ENCODE measurements at regions not wholly inside any gene's neighbourhood (a gene's known extent, or its start where the extent isn't known, plus 50 kb on each side); places are given as distances from the start of the nearest gene placed in this dataset.

DNA sequence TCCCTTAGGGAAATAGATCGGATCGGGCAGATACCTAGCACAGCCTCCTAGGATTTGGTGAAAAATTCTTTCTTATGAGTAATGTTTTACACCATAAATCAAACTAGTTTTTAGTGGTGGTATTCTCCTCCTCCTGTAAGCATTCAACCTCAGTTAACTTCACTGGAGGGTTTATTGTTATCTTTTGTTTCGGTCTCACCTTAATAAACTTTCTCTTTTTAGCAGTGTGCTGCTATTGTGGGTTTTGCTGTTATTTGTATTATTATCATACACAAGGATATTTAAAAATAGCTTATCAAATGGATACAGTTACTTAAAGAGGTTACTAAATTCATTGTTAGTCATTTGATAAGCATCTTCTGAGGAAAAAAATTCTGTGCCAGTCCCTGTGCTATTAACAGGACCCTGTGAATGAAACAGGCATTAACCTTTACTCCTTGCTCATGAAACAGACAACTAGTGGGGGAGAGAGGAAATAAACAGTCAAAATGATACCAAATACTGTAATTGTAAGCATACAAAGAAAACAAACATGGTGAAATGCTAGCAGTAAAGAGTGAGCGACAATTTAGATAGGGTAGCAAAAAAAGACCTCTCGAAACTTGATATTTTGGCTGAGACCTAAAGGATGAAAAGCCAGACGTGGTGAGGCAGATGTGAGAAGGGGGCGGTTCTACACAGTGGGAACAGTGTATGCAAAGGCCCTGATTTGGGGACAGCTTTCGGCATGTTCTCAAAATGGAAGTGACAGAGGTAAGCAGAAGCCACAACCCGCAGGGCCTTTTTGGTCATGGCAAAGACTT is 178.7 kb upstream of the SOX5 start:
- no peak for DNase-seq

DNA sequence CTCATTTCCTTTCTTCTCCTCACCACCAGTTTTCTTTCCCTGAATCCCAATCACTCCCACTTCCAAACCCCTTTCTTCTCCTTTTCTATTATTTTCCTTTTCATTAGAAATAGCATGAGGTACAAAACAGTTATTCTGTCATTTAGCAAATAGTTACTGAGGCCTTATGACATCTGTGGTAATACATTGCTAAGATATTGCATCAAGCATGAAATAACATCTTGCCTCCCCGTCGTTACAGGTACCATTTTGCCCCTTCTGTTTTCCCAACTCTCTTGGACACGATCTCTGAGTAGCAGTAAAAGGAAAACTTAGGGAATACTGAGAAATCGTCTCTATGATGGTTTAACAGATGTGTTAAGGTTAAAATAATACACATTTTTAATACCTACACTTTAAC is 175.8 kb upstream of the SOX5 start:
- DNase-seq = no peak

DNA sequence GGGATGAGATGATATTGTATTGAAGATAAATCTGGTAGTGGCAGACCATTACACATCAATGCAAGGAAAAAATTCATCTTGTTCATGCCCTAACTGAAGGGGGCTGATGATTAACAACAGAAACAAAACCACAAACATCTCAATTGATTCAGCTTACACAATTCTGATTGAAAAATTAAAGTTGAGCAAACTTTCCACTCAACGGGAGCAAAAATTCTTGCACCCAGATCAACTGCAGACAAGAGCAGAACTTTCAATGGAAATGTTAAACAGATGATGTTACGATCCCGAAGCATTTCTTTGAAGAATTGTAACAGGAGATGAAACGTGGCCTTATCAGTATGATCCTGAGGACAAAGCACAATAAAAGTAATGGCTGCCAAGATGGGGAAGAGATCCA is 172.4 kb upstream of the SOX5 start:
- DNase-seq = no peak

DNA sequence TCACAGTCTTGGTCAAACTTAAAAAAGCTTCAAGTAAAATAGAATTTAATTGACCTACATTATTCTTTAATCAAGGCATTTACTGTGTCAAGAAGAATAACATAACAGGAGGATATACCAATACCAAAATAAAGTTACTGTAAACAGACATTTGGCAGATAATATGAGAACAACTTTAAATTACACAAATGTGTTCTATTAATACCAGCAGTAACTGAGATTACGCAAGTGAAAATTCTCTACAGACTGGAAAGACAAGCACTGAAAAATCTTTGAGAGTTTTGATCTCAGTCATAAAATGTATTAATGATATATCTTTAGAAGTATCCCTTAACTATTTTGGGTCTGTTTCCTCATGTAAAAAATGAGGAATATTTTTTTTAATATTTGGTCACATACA is 169.2 kb upstream of the SOX5 start:
- DNase-seq = no peak

DNA sequence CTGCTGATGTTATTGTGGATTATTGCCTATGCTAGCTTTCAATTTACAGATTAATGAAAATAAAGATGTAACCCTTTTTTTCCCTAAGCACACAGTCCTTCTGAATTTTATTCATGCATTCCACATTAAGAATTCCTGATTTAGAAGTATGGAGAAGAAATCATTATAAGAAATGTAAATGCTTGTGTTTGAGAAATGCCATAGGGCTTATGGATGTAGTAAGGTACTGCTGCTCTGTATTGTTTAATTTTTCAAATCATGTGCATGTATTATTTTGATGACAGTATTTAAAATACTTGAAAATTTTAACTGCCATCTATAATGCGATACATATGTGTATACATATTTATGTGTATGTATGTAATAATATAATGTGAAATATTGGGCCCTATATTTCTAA is 167.1 kb upstream of the SOX5 start:
- DNase-seq = no peak

DNA sequence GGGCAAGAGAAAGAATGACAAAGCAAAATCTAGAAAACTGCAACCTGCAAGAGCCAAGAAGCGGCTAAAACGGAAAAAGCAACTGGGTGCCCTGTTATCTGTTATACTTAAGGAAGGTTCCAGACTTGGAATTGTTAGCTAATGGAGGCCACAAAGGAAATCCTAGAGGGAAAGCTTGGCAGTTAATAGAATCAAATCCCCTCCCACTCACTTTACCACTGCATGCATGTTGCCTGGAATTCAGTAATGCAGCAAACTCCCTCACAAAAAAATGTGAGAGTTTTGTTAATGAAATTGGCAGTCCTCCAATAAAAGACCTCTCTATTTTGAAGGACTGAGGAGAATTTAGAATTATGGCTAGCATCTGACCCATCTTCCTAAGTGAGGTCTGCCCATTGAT is 164.2 kb upstream of the SOX5 start:
- DNase-seq = no peak

DNA sequence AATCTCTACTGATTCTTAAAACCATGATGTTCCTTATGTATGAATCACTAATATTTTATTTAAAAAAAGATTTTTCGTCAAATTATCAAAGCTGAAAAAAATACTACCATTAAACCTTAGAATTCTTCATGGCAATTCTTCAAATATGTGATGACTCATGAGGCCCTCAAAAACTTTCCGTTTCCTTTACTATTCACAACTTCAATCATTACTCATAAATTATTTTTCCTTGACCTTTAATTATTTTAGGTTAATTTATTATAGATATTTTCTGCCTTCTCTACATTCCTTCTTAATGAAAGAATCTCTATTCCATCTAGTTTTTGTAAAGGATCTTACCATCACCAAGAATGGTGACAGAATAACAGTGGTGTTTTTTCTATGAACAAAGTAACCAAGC is 162.1 kb upstream of the SOX5 start:
- no peak for DNase-seq

DNA sequence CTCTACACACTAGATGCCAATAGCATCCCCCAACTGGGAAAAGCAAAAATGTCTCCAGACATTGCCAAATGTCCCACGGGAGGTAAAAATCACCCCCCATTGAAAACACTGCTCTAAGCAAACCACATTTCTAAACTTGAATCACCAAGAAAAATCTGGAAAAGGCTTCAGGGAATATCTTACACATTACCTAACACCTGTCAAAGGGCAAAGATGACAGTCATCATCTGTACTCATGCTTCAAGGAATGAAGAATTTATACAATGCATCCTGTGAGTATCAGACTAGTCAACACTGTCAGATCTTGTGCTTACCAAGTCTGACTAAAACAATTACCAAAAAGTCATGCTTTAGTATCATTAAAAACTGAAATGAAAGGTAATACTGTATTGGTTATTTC is 161.6 kb upstream of the SOX5 start:
- DNase-seq = no peak

DNA sequence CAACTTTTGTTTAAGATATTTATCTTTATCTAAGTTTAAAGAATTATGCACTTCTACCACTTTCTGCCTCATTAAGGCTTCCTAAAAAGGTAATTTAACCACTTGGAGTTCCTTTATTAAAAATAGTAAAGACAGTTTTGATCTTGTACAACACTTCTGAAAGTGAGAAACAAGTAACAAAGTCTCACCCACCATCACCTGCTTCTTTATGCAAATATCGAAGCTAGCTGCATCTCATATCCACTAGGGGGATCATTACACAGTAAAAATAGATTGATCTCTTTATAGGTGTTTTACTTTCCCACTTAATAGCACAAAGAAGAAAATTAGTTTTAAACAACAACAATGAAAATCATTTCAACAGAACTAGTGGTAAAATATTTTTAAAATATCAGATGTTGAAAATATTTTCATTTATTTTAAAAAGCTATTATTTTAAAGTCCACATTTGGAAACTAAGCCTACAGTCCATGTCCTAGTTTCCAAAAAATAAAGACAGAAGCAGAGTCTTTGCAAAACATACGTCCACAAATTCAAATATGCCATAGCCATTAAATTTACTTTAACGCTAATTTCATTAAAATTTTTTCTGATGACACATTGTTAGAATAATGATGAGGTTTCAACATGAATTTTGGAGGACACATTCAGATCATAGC is 160.0 kb upstream of the SOX5 start:
- DNase-seq = no peak

DNA sequence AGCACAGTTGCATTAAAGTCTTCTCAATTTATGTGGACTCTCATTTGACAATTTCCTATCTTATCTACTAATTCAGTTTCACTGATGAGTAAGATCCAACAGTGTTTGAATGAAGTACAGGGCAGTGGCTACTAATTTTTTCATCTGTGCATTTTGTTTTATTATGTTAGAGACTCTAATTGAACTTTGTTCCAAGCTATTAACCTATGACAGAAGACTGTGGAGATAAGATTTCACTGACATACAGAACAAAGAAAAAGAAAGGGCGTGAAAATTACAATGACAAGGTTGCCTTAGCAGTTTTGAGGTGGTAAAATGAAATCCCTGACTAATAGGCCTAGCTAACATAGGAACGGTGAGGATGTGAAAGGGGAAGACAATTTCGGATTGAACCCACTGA is 153.2 kb upstream of the SOX5 start:
- no peak for DNase-seq

DNA sequence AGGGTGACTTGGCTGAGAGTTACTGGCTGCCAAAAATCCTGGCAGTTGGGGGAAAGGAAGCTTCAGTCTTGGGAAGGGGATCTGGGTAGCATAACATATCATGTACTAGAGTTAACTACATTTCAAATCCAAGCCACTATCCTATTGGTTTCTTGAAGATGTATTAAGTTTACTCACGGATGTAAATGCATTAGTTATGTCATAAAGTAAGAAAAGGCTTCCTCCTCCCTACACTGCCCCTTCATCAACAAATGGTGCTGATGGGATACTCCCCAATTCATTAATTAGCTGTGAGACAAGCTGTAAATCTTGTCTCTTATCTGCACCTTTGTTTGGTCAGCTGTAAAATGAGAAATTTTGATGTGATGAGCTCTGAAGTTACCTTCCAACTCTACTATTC is 150.1 kb upstream of the SOX5 start:
- no peak for DNase-seq

DNA sequence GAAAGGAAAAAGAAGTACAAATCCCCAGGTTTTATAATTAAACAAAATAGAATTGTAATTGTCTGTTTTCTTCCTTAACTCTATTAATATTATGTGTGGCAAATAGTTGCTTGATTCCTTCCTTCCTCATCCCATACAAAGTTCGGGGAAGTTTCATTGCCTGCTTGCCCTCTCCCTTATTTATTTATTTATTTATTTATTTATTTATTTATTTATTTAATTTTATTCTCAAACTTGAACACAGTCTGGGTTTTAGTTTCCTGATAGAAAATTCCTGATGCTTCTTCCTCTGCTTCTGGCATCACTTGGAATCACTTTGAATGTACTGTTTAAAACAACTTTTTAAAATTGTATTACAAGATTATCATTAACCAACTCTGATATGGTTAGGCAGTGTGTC is 145.8 kb upstream of the SOX5 start:
- DNase-seq = no peak

DNA sequence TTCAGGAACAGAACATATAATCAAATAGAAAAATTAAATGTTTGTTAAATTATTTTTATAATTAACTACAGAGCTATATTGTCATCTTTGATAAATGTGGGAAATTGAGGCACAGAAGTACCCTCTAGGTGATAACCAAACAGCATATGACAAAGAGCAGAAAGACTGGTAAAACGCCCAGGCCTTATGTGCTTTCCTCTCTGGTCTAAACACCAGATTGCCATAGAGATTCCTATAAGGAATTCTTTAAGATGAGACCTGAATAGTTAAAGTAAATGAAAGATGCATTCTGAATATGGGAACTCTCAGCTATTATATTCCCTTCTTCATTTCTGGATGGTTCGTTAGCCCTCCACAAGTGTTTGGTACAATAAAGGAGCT is 140.0 kb upstream of the SOX5 start:
- no peak for DNase-seq

DNA sequence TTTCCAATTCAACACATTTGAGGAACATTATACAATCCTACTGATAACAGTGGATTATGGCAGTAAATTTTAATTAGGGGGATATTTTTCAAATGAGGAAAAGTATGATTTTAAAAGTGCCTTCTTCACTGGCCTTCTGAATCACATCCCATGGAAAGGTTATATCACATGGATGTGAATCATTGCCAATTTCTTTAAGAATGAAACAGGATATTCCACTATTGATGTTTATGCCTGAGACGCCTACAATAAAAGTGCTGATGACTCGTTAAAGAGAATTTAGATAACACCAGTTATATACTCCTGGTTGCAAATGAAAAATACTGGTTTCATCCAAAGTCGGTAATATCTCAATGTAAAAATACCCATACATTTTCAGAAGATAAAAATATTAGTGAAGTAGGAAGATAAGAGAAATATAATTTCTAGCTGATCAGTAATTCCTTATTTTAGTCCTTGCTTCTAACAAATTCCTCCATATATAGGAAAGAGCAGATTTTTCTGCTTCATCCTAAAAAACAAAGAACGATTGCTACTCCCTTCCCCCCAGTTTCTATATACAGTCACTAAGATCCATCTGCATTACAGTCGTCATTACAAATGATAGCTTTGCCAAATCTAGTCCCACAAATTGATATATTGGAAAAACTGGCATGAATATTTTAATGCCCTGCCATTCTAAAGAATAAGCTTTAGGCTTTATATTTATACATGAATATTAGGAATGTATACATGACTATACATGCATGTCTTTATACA is 139.5 kb upstream of the SOX5 start:
- no peak for DNase-seq

DNA sequence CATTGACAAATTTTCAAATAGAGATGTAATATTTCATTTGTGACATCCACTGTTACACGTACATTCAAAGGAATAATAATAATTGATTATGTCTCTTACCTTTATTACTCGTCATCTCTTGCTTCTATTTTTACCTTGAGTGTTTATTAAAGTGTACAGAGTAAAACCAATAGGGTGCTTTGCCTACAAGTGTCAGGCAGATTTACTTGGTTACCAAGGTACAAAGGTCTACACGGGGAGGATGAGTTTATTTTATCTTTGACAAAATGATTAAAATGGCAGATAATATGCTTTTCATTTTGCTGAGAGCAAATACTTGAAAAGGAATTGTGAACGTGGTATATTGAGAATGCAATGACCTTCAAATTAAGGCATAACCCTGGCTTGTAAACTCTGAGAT is 137.8 kb upstream of the SOX5 start:
- no peak for DNase-seq

DNA sequence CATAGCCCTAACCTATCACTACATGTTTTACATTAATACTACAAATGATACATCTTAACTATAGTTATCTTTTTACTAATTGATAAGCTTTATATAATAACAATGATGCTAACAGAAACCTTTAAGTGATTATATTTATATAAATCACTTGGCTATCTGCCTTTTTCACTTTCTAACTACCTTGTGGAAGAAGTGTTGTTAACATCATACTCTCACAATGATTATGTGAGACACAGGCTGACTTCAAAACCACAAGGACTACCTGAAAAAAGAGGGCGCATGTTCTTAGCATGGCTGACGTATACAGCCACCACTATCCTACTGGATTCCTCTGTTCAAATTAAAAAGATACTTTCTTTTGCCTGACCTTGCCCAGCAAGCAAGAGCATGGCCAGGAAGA is 135.3 kb upstream of the SOX5 start:
- no peak for DNase-seq

DNA sequence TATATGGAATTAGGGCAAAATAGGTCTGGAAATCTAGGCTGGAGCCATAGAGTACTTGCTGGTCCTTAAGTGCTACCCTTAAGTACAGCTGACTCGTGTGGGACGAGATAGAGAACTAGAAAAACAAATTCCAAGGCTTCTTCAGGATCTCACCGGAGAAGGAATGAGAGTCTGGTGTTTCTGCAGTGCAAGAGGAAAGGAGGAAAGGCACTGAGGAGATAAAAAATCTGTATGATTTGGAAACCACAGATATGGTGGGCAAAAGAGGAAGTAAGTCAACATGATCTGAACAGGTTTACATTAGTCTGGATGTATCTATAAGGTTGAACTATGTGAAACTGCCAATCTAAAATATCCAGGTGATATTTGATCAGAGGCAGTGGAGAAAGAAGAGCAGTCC is 134.4 kb upstream of the SOX5 start:
- DNase-seq = no peak

DNA sequence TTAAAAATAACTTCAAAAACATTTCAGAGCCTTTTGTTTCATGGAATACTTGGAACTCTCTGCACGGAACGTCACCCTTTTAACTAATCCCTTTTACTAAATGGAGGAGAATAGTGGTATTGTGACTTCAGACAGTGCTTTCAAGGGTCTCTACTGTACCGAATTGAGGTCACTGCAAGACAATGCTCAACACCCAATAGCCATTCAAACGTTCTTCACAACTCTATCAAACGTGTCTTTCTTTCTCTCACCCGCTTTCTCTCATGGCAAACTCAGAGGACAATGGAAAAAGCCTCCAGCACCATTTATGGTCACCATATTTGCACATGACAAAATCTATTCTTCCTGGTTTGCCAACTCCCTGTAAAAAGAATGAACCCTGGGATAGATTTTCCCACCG is 132.1 kb upstream of the SOX5 start:
- peak; percentile 13 for DNase-seq

DNA sequence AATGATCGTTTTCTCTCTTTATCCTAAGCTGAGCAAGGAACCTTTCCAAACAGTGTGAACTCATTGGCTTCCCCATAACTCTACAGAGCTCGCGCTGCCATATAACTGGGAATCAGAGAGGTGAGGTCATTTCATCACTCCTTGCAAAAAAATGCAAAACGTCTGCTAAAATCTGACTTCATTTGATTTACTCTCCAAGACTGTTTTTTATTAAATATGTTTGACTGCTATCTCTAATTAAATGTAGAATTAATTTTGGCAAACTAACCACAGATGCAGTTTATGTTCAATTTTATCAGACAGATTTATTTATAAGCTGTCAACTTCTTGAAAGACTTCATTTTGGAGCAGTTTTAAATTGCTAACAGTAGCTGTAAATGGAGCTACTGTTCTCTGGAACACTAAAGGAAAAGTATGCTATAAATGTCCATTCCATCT is 131.6 kb upstream of the SOX5 start:
- DNase-seq = no peak

DNA sequence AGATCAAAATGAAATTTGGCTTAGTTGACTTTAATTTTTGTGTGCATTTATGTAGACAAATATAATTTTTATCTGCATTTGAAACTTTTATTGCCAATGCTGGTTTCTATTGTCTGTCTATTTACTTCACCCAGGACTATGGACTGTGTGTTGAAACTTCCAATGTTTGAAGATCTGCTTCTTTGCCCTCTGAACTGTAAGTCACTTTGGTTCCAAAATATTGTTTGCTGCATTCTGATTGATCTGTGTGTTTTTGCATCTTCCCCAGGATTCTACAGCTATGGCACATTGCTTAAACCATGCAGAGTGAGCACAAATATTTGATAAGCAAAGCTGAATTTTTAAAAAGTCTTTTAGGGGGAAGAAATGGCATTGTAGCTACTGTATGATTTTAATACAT is 131.0 kb upstream of the SOX5 start:
- DNase-seq = no peak

DNA sequence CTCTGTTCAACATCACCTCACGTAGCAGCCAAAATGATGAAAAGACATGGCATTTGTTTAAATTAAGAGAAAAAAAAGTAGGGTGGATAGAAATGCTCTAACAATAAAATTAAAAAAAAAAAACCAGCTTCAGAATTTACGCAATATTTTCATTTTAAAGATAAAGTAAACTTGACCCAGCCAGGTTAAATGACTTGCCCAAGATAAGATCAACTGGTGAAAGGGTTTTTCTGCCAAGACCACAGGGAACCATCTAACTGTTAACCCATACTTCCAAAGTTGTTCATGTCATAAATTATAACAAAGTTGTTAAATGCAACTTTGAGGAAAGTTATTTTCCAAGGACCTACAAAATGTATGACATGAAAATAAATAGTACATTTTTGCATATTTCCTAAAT is 129.6 kb upstream of the SOX5 start:
- no peak for DNase-seq

DNA sequence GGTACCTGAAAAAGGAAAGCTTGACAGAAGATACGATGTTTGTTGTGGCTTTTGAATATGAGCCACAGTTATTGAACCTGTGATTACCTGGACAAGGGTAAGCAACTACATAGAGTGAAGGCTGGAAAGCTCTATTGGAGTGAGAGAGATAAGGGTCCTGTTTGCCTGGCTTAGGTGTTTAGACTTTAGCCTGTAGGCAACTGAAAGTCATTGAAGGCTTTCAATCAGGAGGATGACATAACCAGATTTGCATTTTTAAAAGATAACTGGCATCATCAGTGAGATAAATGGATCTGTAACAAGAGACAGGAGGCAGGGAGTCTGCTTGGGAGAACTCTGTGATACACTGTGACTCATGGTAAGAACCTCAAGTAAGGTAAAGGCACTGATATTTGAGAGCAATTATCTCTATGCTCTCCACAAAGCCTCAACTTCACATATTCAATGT is 128.9 kb upstream of the SOX5 start:
- no peak for DNase-seq

DNA sequence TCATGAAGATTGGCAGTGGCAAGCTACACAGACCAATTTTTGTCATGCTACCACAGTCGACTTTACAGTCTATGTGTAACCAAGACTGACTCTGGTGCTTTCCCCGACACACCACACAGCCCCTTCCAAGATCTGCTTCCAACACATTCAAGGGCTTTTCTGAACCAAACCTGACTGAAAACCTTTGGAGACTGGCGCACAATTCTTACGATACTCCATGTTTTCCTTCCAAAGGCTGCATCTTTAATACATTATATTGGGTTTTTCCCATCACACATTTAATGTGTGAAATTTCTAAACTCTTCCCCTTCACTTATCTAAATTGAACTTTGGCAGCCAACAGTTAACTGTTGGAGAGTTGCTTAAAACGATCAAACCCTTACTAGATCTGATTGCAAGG is 127.7 kb upstream of the SOX5 start:
- DNase-seq = no peak

DNA sequence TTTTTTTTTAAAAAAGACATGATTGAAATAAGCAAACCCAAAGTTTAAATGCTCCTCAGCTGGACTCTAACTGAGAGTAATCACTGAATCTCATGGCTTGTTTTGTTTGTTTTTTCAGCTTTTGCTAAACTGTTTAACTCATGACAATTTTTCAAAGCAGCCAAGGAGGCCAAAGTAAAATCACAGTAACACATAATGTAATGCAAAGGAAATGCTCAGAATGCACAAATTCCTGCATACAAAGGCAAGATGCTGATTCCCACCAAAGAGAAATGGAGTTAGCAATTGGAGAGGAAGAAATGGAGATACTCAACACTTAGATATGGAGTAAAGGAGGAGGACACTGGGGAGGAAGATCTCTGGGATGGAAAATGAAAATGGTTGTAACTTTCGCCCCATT is 126.2 kb upstream of the SOX5 start:
- DNase-seq = no peak
